ENCODE measurements at regions not wholly inside any gene's neighbourhood (a gene's known extent, or its start where the extent isn't known, plus 50 kb on each side); places are given as distances from the start of the nearest gene placed in this dataset.

- no peak overlapping the region for H2AFZ ChIP-seq (ENCODE audit: low read depth, low read length)
- BruUV-seq (replicated peaks) = no TSS peak
- no peaks in the 10 kb centered on the region for H3K27me3 ChIP-seq (ENCODE audit: control insufficient read depth in 2 of 2, insufficient read depth in 2 of 2, low read length in 2 of 2)
- dilution Hi-C loops (cut with MboI; ENCODE audit: extremely low pct_ligation_motif_present, low sequenced_read_pairs) (no loop called here), intact Hi-C loops (cut with micrococcal nuclease) (no loop called here)
- no peak overlapping the region for H3K4me2 ChIP-seq (ENCODE audit: insufficient read depth, low read length)
- POLR2A ChIA-PET = no interaction called here
- no peaks in the 10 kb centered on the region for H3K9me1 ChIP-seq (replicated peaks; ENCODE audit: control insufficient read depth, extremely low read depth, insufficient read depth, low read length)
- CTCF ChIA-PET = no interaction called here
- no peak for TF ChIP-seq FOS (IDR thresholded peaks at IDR 0.05; ENCODE audit: borderline replicate concordance, insufficient read depth, low read length)
- TF ChIP-seq POLR2A (IDR thresholded peaks at IDR 0.05; ENCODE audit: low read depth, low read length) = no peak
- TF ChIP-seq EZH2 (IDR thresholded peaks at IDR 0.05; ENCODE audit: borderline replicate concordance, low read depth, low read length, severe bottlenecking) = no peak
- TF ChIP-seq MYC (IDR thresholded peaks at IDR 0.05; ENCODE audit: low read depth, low read length) = no peak
- no peak for TF ChIP-seq GATA2 (IDR thresholded peaks at IDR 0.05; ENCODE audit: insufficient read depth, insufficient read length, low read depth, low read length)
- TF ChIP-seq MAX (IDR thresholded peaks at IDR 0.05; ENCODE audit: insufficient read depth, insufficient read length) = no peak
- no peak for TF ChIP-seq JUN (IDR thresholded peaks at IDR 0.05; ENCODE audit: borderline replicate concordance, insufficient read depth, insufficient read length, low read depth)
- TF ChIP-seq POLR2AphosphoS5 (IDR thresholded peaks at IDR 0.05; ENCODE audit: insufficient read depth, low read depth, low read length) = no peak
- TF ChIP-seq CTCF (IDR thresholded peaks at IDR 0.05; ENCODE audit: extremely low read depth in 1 of 2, insufficient read depth in 1 of 2, low read depth in 1 of 2, low read length in 2 of 2) = no peak
- H4K20me1 ChIP-seq (replicated peaks; ENCODE audit: control insufficient read depth, extremely low read depth, insufficient read depth, low read length) = no peaks in the 10 kb centered on the region
- H3K4me3 ChIP-seq (replicated peaks in 1 of 3; ENCODE audit: insufficient read depth in 1 of 3, low read depth in 1 of 3, low read length in 3 of 3) = no peak overlapping the region
- no peaks in the 10 kb centered on the region for H3K9me3 ChIP-seq (replicated peaks; ENCODE audit: control insufficient read depth, insufficient read depth, low read length)
- no peak overlapping the region for H3K27ac ChIP-seq (ENCODE audit: insufficient read depth, low read depth, low read length)
- H3K4me1 ChIP-seq (ENCODE audit: control insufficient read depth, extremely low read depth, insufficient read depth, low read length) = peaks cover 3% of the 10 kb centered on the region
- H3K36me3 ChIP-seq (ENCODE audit: control insufficient read depth in 2 of 2, extremely low read depth in 1 of 2, insufficient read depth in 2 of 2, low read length in 2 of 2) = no peaks in the 10 kb centered on the region
- H3K79me2 ChIP-seq (ENCODE audit: control insufficient read depth, insufficient read depth, low read length) = no peaks in the 10 kb centered on the region
- no peak overlapping the region for H3K9ac ChIP-seq (replicated peaks; ENCODE audit: extremely low read depth, insufficient read depth, low read length)
- FAIRE-seq (no peak), DNase-seq (ENCODE audit: low read depth, low spot score) (no peak)
Observed at GRCh38 chr4:43990551-43990950, 458.1 kb downstream of the KCTD8 start.
